Nephron (organoid): ENCODE measurements at regions not wholly inside any gene's neighbourhood (a gene's known extent, or its start where the extent isn't known, plus 50 kb on each side); places are given as distances from the start of the nearest gene placed in this dataset.
"Not testable (repeated sequence)": the region's sequence is repeated elsewhere in the genome, so short reads cannot be mapped to it uniquely, and the experiment has no call there.

Experiments used
- H3K27ac Mint-ChIP-seq, 3 experiments: 2 replicates each; pipeline ENCODE4 v1.8.0; 2020; ENCODE audit warnings: mixed read lengths in 3 of 3, mild to moderate bottlenecking in 2 of 3, moderate library complexity in 1 of 3
- H3K27me3 Mint-ChIP-seq: 2 replicates; pipeline ENCODE4 v1.8.0; 2021; ENCODE audit warnings: low read depth, mild to moderate bottlenecking, moderate library complexity, mixed read lengths
- H3K36me3 Mint-ChIP-seq: 2 replicates; pipeline ENCODE4 v1.8.0; 2020; ENCODE audit warnings: low read depth, mixed read lengths
- H3K4me1 Mint-ChIP-seq: 2 replicates; pipeline ENCODE4 v1.8.0; 2020; ENCODE audit warnings: mixed read lengths
- H3K4me3 Mint-ChIP-seq, 3 experiments: 2 replicates each; pipeline ENCODE4 v1.8.0; 2020; ENCODE audit warnings: mild to moderate bottlenecking in 3 of 3, mixed read lengths in 3 of 3, moderate library complexity in 2 of 3
- H3K9me3 Mint-ChIP-seq: 2 replicates; pipeline ENCODE4 v1.8.0; 2020; ENCODE audit warnings: mixed read lengths
- CTCF ChIP-seq, 3 experiments: fragments of 200-600 bp; sonication (generic); IDR thresholded peaks; one replicate each; pipeline ENCODE4 v1.5.0; 2021; ENCODE audit warnings: antibody characterized with exemption in 3 of 3; ENCODE audit not compliant: unreplicated experiment in 3 of 3

- no peak for TF ChIP-seq CTCF (IDR thresholded peaks at IDR 0.05; ENCODE audit: unreplicated experiment in 3 of 3)
- H3K4me1 Mint-ChIP-seq, result no peaks in the 10 kb centered on the region
- H3K9me3 Mint-ChIP-seq, result peaks cover 36% of the 10 kb centered on the region
- no peak overlapping the region for H3K27ac Mint-ChIP-seq
- H3K27me3 Mint-ChIP-seq, result peaks cover 3% of the 10 kb centered on the region
- H3K36me3 Mint-ChIP-seq, result peaks cover 6% of the 10 kb centered on the region
- no peak overlapping the region for H3K4me3 Mint-ChIP-seq
Observed at GRCh38 chr2:132256251-132256902, 94.6 kb upstream of the ANKRD30BL start.

GRCh38 chr2:132256903-132257300, 95.2 kb upstream of the ANKRD30BL start:
- H3K36me3 Mint-ChIP-seq, H3K27me3 Mint-ChIP-seq, H3K4me3 Mint-ChIP-seq, H3K27ac Mint-ChIP-seq, H3K4me1 Mint-ChIP-seq: not testable (repeated sequence)
- peaks cover 33% of the 10 kb centered on the region for H3K9me3 Mint-ChIP-seq

GRCh38 chr2:132257301-132258171, 95.8 kb upstream of the ANKRD30BL start:
- H3K27me3 Mint-ChIP-seq, H3K36me3 Mint-ChIP-seq, H3K4me3 Mint-ChIP-seq, H3K27ac Mint-ChIP-seq, H3K4me1 Mint-ChIP-seq: not testable (repeated sequence)
- peaks cover 31% of the 10 kb centered on the region for H3K9me3 Mint-ChIP-seq

- H3K9me3 Mint-ChIP-seq, result peaks cover 26% of the 10 kb centered on the region
- H3K4me1 Mint-ChIP-seq, H3K27ac Mint-ChIP-seq, H3K36me3 Mint-ChIP-seq, H3K4me3 Mint-ChIP-seq, H3K27me3 Mint-ChIP-seq: not testable (repeated sequence)
Observed at GRCh38 chr2:132259276-132259675, 97.5 kb upstream of the ANKRD30BL start.

GRCh38 chr2:132265595-132265994, 103.8 kb upstream of the ANKRD30BL start:
- H3K27me3 Mint-ChIP-seq, H3K27ac Mint-ChIP-seq, H3K4me1 Mint-ChIP-seq, H3K9me3 Mint-ChIP-seq, H3K36me3 Mint-ChIP-seq, H3K4me3 Mint-ChIP-seq: not testable (repeated sequence)

GRCh38 chr2:132267105-132267497, 105.3 kb upstream of the ANKRD30BL start:
- no peaks in the 10 kb centered on the region for H3K9me3 Mint-ChIP-seq
- H3K36me3 Mint-ChIP-seq, result no peaks in the 10 kb centered on the region
- no peaks in the 10 kb centered on the region for H3K27me3 Mint-ChIP-seq
- TF ChIP-seq CTCF (IDR thresholded peaks at IDR 0.05; ENCODE audit: unreplicated experiment in 3 of 3), result no peak
- no peak overlapping the region for H3K27ac Mint-ChIP-seq
- no peak overlapping the region for H3K4me3 Mint-ChIP-seq
- H3K4me1 Mint-ChIP-seq, result peaks cover 4% of the 10 kb centered on the region

- not testable (repeated sequence) for H3K27me3 Mint-ChIP-seq, H3K4me1 Mint-ChIP-seq, H3K9me3 Mint-ChIP-seq, H3K27ac Mint-ChIP-seq, H3K36me3 Mint-ChIP-seq, H3K4me3 Mint-ChIP-seq
Observed at GRCh38 chr2:132267498-132268283, 105.9 kb upstream of the ANKRD30BL start.

- H3K36me3 Mint-ChIP-seq, H3K9me3 Mint-ChIP-seq, H3K27me3 Mint-ChIP-seq, H3K4me1 Mint-ChIP-seq, H3K27ac Mint-ChIP-seq: not testable (repeated sequence)
- peak; percentile 63 to 65 (median 64) for TF ChIP-seq CTCF (IDR thresholded peaks at IDR 0.05; ENCODE audit: unreplicated experiment in 3 of 3)
- H3K4me3 Mint-ChIP-seq, result peak overlapping the region in 2 of 3 experiments; percentile 36 to 75
Observed at GRCh38 chr2:132268284-132268976, 106.7 kb upstream of the ANKRD30BL start.
